Activated CD4-positive, alpha-beta T cell treated with anti-CD3 and anti-CD28 coated beads for 36 hours (primary cell): ENCODE measurements at regions not wholly inside any gene's neighbourhood (a gene's known extent, or its start where the extent isn't known, plus 50 kb on each side); places are given as distances from the start of the nearest gene placed in this dataset.
A peak's percentile ranks its signal among the peaks of the same experiment; 100 is the strongest.

Source experiments
- ATAC-seq: fragments of 200-7000 bp; cut with Tn5 transposase; one replicate; pipeline ENCODE4 v1.10.0; 2021; ENCODE audit warnings: mild to moderate bottlenecking, moderate library complexity
- CTCF ChIA-PET: fragments of 350-600 bp; sonication (Branson Sonifier 250); formaldehyde crosslinking; loops from one replicate; lab custom pipeline; 2021; ENCODE audit warnings: antibody characterized with exemption; lab: Charles Lee
- POLR2A ChIA-PET: fragments of 350-600 bp; sonication (Branson Sonifier 250); formaldehyde crosslinking; loops from one replicate; lab custom pipeline; 2021; ENCODE audit warnings: antibody characterized with exemption, inconsistent platforms; lab: Charles Lee
- DNase-seq: peaks from one replicate; pipeline ENCODE4 v3.0.0-alpha.2; 2020
- H3K27ac Mint-ChIP-seq: one replicate; pipeline ENCODE4 v1.8.0; 2021; ENCODE audit warnings: mixed read lengths
- H3K27me3 Mint-ChIP-seq: one replicate; pipeline ENCODE4 v1.8.0; 2021; ENCODE audit warnings: mixed read lengths
- H3K36me3 Mint-ChIP-seq: one replicate; pipeline ENCODE4 v1.8.0; 2021; ENCODE audit warnings: low read depth, mixed read lengths
- H3K4me1 Mint-ChIP-seq: one replicate; pipeline ENCODE4 v1.8.0; 2021; ENCODE audit warnings: mixed read lengths
- H3K4me3 Mint-ChIP-seq: one replicate; pipeline ENCODE4 v1.8.0; 2021; ENCODE audit warnings: mild to moderate bottlenecking, moderate library complexity, mixed read lengths
- H3K9me3 Mint-ChIP-seq: one replicate; pipeline ENCODE4 v1.8.0; 2021; ENCODE audit warnings: low read depth, mixed read lengths
- intact Hi-C, 2 experiments: fragments of 100-400 bp; cut with DNase I in 1 of 2; cut with micrococcal nuclease in 1 of 2; formaldehyde crosslinking; loops; one replicate each; pipeline versions ENCODE4 v1.14.2 to v1.15.1; 2022 to 2024; cut with DNase I, micrococcal nuclease

DNA sequence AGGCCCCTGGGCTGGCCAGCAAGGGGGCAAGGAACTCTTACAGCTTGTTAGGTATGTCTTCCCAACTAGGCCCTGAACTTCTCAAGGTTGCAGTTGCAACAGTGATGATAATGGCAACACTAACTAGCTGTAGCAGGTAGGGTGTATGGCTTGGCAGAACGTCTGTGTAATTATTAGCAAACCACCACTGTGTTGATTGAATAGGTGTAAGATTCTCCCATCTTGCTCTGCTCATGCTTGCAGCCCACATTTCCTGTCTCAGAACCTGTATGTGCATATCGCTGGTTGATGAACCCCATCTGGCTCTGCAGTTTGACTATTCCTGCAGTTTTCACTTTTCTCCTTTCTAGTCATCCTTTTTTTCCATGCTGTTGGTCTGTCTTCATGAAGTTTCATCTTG, 178.8 kb downstream of the KATNAL1 start:
- Mint-ChIP-seq H3K4me1 (peaks cover 12% of the 10 kb centered on the region), H3K27ac (no peak overlapping the region), H3K9me3 (no peaks in the 10 kb centered on the region), H3K27me3 (no peaks in the 10 kb centered on the region), H3K36me3 (no peaks in the 10 kb centered on the region), H3K4me3 (no peak overlapping the region)
- POLR2A ChIA-PET = no interaction called here
- CTCF ChIA-PET = interaction anchor here (0.8 kb wide), 1 partner anchor 165 kb away, joined by 3 read pairs; no protein-coding TSS in a partner anchor
- no peak for ATAC-seq
- no peak for DNase-seq
- intact Hi-C loops = no loop called here

DNA sequence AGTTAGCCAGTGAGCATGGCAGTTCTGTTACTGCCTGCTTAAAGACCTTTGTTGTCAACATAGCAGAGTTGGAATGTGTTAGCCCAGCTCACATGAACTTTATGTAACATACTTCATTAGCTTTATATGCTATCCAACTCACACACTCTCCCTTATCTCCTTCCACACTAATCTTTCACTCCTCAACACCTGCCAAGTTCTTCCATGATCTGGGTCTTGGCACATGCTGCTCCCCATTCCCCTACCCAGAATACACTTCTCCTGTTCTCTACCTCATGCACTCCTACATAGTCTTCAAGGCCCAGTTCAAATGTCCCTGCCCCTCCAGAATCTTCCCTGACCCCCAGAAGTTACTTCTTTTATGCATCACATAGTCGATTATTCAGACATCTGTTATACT, 179.3 kb downstream of the KATNAL1 start:
- CTCF ChIA-PET = interaction anchor here (0.6 to 0.8 kb wide), 3 partner anchors 30 to 309 kb away, joined by 3 read pairs; no protein-coding TSS in a partner anchor
- POLR2A ChIA-PET = no interaction called here
- Mint-ChIP-seq H3K9me3 (no peaks in the 10 kb centered on the region), H3K4me1 (peaks cover 8% of the 10 kb centered on the region), H3K4me3 (no peak overlapping the region), H3K27ac (no peak overlapping the region), H3K36me3 (no peaks in the 10 kb centered on the region), H3K27me3 (no peaks in the 10 kb centered on the region)
- no peak for ATAC-seq
- DNase-seq = no peak
- intact Hi-C loops = no loop called here

DNA sequence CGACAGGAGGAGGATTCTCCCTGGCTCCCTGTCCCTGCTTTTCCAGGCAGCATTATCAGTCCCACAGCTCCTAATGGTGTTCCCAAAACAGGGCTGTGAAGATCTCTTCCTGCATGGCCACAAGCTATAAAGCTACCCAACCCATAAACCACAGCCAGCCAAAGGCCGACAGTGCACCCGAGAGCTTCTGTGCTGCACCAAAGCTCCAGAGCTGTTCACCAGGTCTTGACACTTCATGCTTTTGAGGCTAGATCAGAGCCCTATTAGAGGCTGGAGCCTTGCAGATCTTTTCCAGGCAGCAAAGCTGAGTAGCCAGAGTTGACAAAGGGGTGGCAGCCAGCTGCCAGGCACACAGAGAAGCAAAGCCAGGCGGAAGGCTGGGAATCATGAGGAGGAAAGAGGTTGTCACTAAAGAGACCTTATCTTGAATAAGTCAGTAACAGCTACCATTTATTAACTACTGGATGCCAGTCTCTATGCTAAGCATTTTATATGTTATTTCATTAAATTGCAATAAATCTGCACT, 180.4 kb downstream of the KATNAL1 start:
- ATAC-seq = no peak

DNA sequence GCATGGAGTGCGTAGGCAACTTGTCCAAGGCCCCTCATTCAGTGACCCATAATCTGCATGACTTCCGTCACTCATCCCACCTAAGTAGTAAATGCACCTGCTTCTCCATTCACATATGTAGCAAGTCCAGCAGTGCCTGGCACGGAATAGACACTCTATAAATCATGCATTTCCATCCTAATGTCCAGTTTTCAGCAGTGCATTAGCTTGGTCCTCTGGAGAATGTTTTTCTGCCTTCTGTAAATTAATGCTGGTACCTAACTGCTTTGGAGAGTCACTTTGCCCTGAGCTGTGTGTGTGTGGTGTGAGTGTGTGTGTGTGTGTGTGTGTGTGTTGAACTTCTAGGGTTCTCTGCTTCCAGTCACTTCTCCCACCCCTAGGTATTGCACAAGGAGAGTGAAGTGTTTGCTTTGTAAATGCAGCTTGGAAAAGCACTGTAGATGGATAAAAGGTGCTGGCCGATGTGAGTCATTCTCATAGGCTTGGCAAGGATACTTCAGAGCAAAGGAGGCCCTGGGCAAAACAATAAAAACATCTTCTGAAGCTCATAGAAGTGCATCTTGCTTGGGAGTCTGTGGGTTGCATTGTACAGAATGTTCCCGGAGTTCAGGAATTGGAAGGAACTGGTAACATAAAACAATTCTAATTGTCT, 181.8 kb downstream of the KATNAL1 start:
- intact Hi-C loops = no loop called here
- H3K9me3 Mint-ChIP-seq = no peaks in the 10 kb centered on the region
- DNase-seq = no peak
- POLR2A ChIA-PET = no interaction called here
- ATAC-seq = no peak
- H3K4me1 Mint-ChIP-seq = peaks cover 11% of the 10 kb centered on the region
- H3K27ac Mint-ChIP-seq = no peak overlapping the region
- no peaks in the 10 kb centered on the region for H3K36me3 Mint-ChIP-seq
- no peaks in the 10 kb centered on the region for H3K27me3 Mint-ChIP-seq
- H3K4me3 Mint-ChIP-seq = no peak overlapping the region
- CTCF ChIA-PET = interaction anchor here (0.6 to 2.2 kb wide), 4 partner anchors 11 to 361 kb away, joined by 3 to 17 read pairs (median 4); no protein-coding TSS in a partner anchor

More for the DNA sequence above, 180.4 kb downstream of the KATNAL1 start:
- intact Hi-C loops = no loop called here
- H3K27me3 Mint-ChIP-seq = no peaks in the 10 kb centered on the region
- no peaks in the 10 kb centered on the region for H3K36me3 Mint-ChIP-seq
- H3K4me1 Mint-ChIP-seq = no peaks in the 10 kb centered on the region
- ChIA-PET CTCF (interaction anchor here (1.3 to 2.2 kb wide), 2 partner anchors 12 to 14 kb away, joined by 4 to 17 read pairs; no protein-coding TSS in a partner anchor), POLR2A (no interaction called here)
- DNase-seq = no peak
- H3K4me3 Mint-ChIP-seq = no peak overlapping the region
- H3K9me3 Mint-ChIP-seq = no peaks in the 10 kb centered on the region
- H3K27ac Mint-ChIP-seq = no peak overlapping the region

DNA sequence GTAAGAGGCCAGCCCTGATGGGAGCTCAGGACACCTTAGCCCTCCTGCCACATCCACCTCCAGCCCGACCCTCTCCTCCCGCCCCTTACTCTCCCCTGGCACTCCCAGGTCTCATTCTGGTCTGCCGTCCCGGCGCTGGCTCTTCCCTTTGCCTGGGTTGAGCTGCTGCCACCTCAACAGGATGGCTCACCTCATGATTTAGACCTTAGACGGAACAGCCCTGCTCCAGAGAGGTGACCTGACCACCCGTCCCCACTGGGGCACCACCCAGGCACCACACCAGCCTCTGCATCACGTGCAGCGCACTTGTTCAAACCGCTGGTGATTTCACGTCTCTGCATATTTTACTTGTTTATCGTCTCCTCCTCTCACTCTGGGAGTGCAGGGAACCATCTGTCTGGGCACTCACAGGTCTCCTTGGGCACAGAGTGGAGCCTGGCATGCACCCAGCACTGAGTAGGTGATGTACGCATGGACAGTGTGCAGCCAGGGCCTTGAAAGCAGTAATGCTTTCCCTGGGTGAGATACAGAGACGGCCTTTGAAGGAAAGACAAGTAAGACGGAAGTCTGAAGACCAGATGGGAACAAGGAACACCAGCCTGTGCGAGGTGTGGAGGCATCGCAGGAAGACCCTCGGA, 183.1 kb downstream of the KATNAL1 start:
- Mint-ChIP-seq H3K27ac (no peak overlapping the region), H3K9me3 (no peaks in the 10 kb centered on the region), H3K4me3 (no peak overlapping the region), H3K4me1 (peaks cover 24% of the 10 kb centered on the region), H3K27me3 (no peaks in the 10 kb centered on the region), H3K36me3 (no peaks in the 10 kb centered on the region)
- ATAC-seq (no peak), DNase-seq (no peak)
- CTCF ChIA-PET = interaction anchor here (1.7 to 5.3 kb wide), 2 partner anchors 8 to 11 kb away, joined by 5 to 47 read pairs; no protein-coding TSS in a partner anchor
- POLR2A ChIA-PET = no interaction called here
- intact Hi-C loops = no loop called here

DNA sequence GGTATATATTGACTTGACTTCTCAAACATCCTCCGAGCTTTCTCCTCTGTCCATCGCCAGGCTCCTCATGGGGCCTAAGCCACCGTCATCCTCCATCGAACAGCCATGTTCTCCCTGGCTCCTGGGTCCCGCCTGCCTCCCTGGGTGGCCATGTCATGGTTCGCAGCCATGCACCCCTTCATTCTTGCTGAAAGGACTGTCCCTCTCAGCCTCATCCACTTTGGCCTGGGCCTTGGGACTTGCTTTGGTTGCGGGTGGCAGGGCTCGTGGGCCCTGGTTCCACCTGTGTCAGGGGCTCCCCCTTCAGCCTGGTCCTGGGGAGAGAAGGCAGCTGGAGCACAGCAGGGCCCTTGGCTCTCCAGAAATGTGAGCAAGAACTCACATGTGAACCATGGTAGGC, 183.8 kb downstream of the KATNAL1 start:
- ChIA-PET POLR2A (no interaction called here), CTCF (interaction anchor here (0.5 to 5.3 kb wide), 6 partner anchors 8 to 352 kb away, joined by 3 to 47 read pairs (median 4); no protein-coding TSS in a partner anchor)
- Mint-ChIP-seq H3K27me3 (no peaks in the 10 kb centered on the region), H3K9me3 (no peaks in the 10 kb centered on the region), H3K4me1 (peaks cover 28% of the 10 kb centered on the region), H3K27ac (no peak overlapping the region), H3K36me3 (no peaks in the 10 kb centered on the region), H3K4me3 (no peak overlapping the region)
- DNase-seq = no peak
- intact Hi-C loops = no loop called here
- ATAC-seq = no peak

DNA sequence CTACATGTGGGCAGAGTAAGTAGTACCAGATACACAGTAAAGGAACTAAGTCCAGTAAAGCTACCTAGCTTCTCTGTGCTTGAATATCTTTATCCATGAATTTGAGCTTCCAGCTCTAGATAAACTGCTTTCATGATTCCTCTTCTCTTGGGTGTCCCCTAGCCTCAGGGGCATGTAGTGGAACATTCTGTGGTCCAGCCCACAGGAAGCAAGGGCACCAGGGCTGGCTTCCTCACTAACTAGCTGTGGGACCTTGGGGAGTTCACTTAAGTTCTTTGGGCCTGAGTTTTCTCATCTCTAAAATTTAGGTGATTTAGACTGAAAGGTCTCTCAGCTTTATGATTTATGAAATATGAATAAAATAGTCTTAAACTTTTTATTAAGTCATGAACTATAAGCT, 185.7 kb downstream of the KATNAL1 start:
- H3K4me1 Mint-ChIP-seq = peaks cover 32% of the 10 kb centered on the region
- ChIA-PET POLR2A (interaction anchor here (1.0 kb wide), 1 partner anchor 300 kb away, joined by 3 read pairs; no protein-coding TSS in a partner anchor), CTCF (interaction anchor here (0.7 to 5.3 kb wide), 7 partner anchors 9 to 1593 kb away, joined by 3 to 47 read pairs (median 4); no protein-coding TSS in a partner anchor)
- H3K4me3 Mint-ChIP-seq = no peak overlapping the region
- ATAC-seq (no peak), DNase-seq (no peak)
- no peaks in the 10 kb centered on the region for H3K36me3 Mint-ChIP-seq
- H3K9me3 Mint-ChIP-seq = no peaks in the 10 kb centered on the region
- no peak overlapping the region for H3K27ac Mint-ChIP-seq
- intact Hi-C loops = no loop called here
- no peaks in the 10 kb centered on the region for H3K27me3 Mint-ChIP-seq

DNA sequence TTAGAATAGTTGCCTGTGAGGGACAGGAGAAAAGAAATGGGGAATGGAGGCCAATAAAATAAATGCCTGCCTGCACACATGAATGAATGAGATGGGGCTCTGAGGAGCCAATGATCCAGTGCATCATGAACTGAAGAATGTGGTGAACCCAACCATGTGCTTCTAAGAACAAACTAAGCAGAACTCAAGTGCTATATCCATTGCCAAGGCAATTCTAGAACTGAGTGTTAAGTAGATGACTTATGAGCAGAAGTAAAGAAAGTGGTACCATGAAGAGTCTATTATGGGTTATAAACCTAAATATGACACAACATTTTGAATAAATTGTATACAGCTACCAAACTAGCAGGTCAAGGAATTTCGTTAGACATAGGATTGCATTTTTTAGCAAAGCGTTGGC, 186.1 kb downstream of the KATNAL1 start:
- intact Hi-C loops = no loop called here
- no peak for DNase-seq

DNA sequence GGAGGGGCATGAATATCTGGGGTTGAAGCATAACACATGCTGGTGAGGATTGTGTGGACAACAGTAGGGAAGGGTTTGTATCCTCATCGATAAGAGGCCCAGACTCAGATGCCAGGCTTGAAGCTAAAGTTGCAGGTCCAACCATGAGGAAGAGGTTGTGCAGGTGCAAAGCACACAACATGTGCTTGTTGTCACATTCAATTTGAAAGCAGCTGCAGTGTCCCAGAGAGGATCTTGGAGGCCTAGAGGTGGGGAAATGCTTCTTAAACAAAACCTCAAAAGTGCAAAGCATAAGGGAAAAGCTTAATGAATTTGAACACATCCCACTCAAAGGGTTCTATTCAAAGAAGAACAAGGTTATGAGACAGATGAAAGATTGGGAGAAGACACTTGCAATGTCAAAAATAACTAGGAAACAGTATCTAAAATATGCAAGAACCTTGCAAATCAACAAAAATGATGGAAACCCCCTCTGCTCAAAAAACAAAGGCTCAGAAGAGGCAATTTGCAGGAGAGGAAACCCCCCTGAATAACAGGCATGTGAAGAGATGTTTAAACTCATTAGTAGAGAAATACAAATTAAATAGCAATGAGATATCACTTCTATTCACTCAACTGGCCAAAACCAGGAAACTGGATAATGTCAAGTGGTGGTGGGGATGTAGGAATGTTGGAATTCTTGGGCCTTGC, 187.1 kb downstream of the KATNAL1 start:
- Mint-ChIP-seq H3K4me3 (peak overlapping the region; percentile 0), H3K27ac (peak overlapping the region; percentile 28), H3K4me1 (peaks cover 32% of the 10 kb centered on the region), H3K36me3 (no peaks in the 10 kb centered on the region), H3K27me3 (no peaks in the 10 kb centered on the region), H3K9me3 (no peaks in the 10 kb centered on the region)
- ATAC-seq = peak; percentile 39
- DNase-seq = no peak
- intact Hi-C loops = no loop called here
- CTCF ChIA-PET = interaction anchor here (0.6 to 5.3 kb wide), 5 partner anchors 12 to 356 kb away, joined by 3 to 47 read pairs (median 3); no protein-coding TSS in a partner anchor
- POLR2A ChIA-PET = no interaction called here

More for the DNA sequence above, 186.1 kb downstream of the KATNAL1 start:
- H3K4me3 Mint-ChIP-seq = no peak overlapping the region
- ChIA-PET CTCF (interaction anchor here (0.7 to 5.3 kb wide), 6 partner anchors 8 to 1593 kb away, joined by 3 to 47 read pairs (median 4); no protein-coding TSS in a partner anchor), POLR2A (interaction anchor here (1.0 kb wide), 1 partner anchor 300 kb away, joined by 3 read pairs; no protein-coding TSS in a partner anchor)
- H3K27ac Mint-ChIP-seq = no peak overlapping the region
- H3K9me3 Mint-ChIP-seq = no peaks in the 10 kb centered on the region
- no peaks in the 10 kb centered on the region for H3K36me3 Mint-ChIP-seq
- ATAC-seq = no peak
- H3K4me1 Mint-ChIP-seq = peaks cover 32% of the 10 kb centered on the region
- H3K27me3 Mint-ChIP-seq = no peaks in the 10 kb centered on the region

DNA sequence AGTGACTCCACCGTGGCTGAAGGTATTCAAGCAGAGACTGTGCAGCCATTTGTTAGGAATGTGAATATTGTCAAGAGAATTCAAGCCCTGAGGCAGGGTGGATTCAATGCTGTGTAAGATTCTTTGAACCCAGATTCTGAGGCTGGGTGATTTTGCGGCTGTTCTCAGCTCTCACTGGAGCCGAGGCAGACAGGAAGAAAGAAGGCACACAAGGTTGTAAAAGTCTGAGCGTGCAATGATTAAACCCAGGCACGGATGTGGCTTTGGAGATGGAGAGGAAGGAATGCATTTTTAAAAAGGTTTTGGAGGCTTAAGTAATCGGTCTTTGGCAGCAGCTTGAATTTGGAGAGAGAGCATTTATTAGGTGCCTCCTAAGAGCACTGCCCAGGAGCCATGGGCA, 187.9 kb downstream of the KATNAL1 start:
- no peaks in the 10 kb centered on the region for H3K27me3 Mint-ChIP-seq
- intact Hi-C loops = loop anchor here in 1 of 2 experiments (10.0 kb wide), 1 partner anchor 615 kb away; no protein-coding TSS in a partner anchor
- no peaks in the 10 kb centered on the region for H3K9me3 Mint-ChIP-seq
- POLR2A ChIA-PET = interaction anchor here (0.6 kb wide), 1 partner anchor 346 kb away, joined by 3 read pairs; the partner anchor contains the start of gene HMGB1
- no peaks in the 10 kb centered on the region for H3K36me3 Mint-ChIP-seq
- CTCF ChIA-PET = interaction anchor here (1.0 to 5.3 kb wide), 5 partner anchors 13 to 349 kb away, joined by 3 to 47 read pairs (median 3); partner anchors contain the start of gene UBL3
- DNase-seq (peak; percentile 52), ATAC-seq (peak; percentile 50)
- peaks cover 35% of the 10 kb centered on the region for H3K4me1 Mint-ChIP-seq
- peak overlapping the region; percentile 0 for H3K4me3 Mint-ChIP-seq
- peak overlapping the region; percentile 28 for H3K27ac Mint-ChIP-seq
